NCI-H82 treated with DMSO at 0.1 percent for 48 hours (cell line): ENCODE measurements at regions not wholly inside any gene's neighbourhood (a gene's known extent, or its start where the extent isn't known, plus 50 kb on each side); places are given as distances from the start of the nearest gene placed in this dataset.

Experiments
- DNase-seq: peaks from one replicate; lab custom pipeline; 2025; ENCODE audit not compliant: unreplicated experiment; lab: John Stamatoyannopoulos, UW

DNA sequence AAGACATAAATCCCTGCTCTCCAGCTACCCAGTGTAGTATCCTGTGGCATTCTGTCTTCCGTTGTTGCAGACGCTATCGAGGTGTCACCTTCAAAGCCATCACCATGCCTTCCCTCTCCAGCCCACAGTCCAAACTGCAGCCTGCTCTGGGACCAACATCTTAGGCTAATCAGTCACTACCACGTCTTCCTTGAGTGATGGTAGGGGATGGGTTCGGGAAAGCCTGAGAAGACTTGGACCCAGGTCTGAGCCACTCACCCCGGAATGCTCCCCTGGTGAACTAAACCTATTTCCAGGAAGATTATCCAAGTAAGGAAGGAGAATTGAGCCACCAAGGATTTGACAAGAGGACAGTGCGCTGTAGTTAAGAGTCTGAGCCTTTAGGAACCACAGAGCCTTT, 52.9 kb upstream of the IRX1 start:
- no peak for DNase-seq

- no peak for DNase-seq
Measured at GRCh38 chr5:3542158-3542557, 53.5 kb upstream of the IRX1 start.

DNA sequence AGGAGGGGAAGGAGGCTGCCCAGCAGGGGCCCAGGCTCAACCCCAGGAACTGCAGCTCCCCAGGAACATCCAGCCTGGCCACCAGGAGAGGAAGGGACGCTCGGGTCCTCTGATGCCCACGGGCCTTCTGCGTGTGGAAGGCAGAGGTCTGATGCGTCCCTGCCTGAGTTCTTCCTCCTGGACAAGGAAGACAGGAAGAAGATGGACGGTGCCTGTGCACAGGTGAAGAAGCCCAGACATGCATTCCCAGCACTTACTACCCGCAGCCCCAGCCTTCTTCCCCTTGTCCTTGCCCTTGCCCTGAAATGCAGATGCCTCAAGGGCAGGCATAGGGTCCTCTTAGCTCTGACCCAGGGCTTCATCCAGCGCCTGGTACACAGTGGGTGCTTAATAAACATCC, 56.7 kb upstream of the IRX1 start:
- no peak for DNase-seq

- no peak for DNase-seq
Measured at GRCh38 chr5:3537942-3538341, 57.7 kb upstream of the IRX1 start.

- no peak for DNase-seq
Measured at GRCh38 chr5:3535414-3536211, 60.0 kb upstream of the IRX1 start.

DNA sequence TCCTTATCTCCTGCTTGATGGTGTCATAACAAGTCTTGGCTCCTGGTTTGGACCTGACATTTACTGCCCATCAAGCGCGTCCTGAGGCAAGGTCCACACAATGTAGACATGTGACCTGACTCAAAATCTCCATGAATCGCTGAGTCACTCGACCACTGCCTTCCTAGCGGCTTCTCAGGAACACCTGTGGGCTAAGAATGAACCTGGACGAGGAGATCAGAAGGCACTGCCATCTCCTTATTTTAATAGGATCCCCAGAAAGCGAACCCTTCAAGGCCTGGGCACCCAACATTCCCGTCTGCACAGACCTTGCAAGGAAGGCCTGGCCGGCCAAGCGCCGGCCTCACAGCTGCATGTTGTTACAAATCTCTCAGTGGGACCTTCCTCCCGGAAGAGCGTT, 60.6 kb upstream of the IRX1 start:
- DNase-seq, result no peak

DNA sequence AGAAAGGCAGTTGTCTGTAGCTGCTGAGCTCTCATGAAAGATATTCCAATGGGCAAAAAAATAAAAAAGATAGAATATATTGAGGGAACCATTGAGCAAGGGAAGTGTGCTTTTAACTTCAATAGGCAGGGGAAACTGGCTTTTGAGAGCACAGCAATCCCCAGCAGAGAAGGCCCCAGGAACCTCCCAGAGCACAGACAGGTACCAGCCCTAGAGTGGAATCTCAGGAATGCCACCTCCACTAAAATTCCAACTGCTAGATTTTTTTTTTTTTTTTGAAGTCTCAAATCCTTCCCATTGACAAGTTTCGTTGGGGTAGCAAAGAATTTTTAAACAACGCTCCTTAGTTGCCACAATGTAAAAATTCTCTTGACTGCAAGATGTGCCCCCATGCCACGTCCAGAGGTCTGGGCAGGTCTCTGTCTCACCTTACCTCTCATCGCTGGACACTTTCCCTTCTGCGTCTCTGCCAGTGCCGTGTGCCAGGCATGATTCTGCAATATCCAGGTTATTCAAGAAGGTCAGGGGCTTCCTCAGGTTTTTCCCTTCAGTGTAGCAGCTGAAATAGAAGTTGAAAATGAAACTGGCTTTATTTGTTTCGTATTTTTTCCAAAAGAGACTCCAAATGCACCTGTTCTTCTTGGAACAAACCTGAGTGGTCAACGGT, 64.2 kb upstream of the IRX1 start:
- no peak for DNase-seq

DNA sequence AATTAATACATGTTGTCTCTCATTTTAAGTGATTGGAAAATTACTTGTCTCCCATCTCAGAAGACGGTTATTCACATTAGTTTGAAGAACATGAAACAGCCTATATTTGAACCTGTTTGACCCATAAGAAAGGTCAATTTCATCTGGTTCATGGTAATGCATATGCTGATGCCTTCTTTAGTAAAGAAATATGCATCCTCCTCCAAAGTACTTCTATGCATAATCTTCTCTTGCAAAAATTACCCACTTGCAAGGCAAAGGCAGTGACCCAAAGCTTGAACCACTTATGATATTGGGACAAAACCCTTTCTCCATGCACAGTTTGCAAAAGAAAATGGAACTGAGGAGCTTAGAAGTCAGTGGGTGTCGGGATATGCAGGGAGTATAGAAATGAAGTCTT, 65.4 kb upstream of the IRX1 start:
- no peak for DNase-seq

- DNase-seq, result no peak
Measured at GRCh38 chr5:3526551-3527185, 69.0 kb upstream of the IRX1 start.

DNA sequence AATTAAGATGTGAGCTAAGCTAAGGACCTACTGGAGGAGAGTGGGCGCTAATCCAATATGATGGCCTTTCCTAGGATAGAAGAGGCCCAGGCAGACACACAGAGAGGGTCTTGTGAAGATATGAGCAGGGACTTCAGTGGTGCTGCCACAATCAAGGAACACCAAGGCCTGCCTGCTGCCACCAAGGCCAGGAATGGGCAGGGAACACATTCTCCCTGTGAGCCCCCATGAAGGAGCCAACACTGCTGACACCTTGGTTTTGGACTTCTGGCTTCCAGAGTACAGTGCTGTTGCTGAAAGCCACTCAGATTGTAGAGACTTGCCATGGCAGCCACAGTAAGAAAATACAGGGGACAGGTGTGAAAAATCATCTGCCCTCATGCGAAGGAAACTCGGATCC, 73.1 kb upstream of the IRX1 start:
- no peak for DNase-seq

DNA sequence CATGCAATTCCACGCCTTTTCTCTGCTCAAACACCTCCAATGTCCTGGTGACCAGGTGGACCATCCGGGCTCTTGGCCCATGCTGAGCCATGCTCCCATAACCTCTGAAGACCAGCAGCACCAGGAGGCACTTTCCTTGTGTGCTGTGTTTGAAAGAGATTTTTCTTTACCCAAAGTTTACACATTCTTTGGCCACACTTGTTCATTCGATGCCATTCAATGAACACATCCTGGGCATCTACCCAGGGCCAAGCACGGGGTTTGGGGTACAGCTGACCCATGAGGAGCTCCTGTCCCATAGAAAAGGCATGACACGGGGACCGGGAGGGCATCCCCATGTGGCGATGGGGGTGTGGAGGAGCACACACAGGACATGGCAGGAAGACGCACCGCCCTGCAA, 77.1 kb upstream of the IRX1 start:
- DNase-seq, result no peak

- DNase-seq, result no peak
Measured at GRCh38 chr5:3518051-3518450, 77.6 kb upstream of the IRX1 start.

DNA sequence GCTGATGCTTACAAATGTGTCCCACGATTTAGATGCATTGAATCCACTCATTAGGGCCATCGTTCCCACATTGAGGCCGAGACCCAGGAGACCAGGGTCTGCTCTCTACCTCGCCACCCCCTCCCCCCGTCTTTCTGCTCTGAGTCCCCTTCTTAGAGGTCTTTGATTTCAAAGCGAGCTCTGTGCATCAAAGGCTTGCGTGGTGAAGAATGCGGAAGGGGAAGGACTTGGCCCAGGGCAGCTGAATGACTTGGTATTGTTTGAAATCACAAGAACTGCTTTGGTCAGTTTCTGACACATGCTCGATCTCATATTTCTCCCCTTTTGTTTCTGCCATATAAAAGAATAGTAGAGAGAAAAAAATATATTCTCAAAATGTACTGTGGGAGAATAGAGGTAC, 78.3 kb upstream of the IRX1 start:
- DNase-seq, result no peak

GRCh38 chr5:3512361-3513095, 83.1 kb upstream of the IRX1 start:
- DNase-seq, result no peak

DNA sequence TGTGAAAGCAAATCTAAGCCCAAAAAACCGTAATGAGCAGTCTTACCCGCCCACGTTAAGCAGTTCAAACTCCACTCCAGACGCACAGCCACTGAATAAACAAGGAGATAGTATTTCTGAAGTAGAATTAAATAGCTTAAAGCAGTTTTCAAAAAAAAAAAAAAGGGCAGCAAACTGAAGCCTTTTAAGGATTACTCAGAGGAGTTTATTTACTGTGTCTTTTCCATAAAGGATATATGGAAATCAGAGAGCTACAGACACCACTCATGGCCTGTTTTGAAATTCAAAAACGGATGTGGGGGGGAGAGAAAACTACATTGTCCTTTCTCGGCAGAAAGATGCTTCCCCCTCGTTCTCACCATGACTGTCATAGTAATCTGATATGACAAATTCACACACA, 83.7 kb upstream of the IRX1 start:
- no peak for DNase-seq

- DNase-seq, result no peak
Measured at GRCh38 chr5:3511519-3511918, 84.1 kb upstream of the IRX1 start.

DNA sequence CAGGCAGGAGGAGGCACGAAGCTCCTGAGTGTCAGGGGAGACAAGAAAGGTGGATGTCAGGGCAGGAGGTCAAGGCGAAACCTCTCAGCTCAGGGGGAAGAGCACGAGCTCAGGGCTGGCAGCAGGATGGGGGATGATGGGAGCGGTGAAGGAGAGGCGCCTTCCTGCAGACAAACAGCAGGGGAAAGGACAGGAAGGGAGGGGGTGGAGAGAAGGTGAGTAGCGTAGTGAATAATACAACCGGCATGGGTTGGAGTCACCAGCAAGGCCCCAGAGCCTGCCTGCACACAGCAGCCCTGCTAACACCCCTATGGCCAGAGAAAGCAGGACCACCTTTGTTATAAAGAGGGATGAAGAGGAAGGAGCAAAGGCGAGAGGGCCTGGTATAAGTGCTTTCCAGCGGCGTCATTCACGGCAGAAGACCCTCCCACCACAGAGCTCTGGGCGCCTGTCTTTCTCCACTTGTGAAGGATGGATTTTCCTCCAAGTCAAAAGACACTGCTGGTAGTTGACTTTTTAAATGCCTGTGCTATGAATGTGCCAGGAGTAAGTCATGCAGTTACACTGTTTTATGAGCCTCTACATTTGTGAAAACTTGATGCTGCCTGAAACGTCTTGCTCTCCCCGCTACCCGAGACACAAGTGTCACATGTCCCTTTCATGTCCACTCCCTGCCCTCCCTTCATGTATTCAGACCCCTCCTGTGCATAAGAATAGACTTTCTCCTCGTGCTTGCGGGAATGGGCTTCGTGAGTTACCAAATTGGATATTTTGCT, 84.8 kb upstream of the IRX1 start:
- no peak for DNase-seq

DNA sequence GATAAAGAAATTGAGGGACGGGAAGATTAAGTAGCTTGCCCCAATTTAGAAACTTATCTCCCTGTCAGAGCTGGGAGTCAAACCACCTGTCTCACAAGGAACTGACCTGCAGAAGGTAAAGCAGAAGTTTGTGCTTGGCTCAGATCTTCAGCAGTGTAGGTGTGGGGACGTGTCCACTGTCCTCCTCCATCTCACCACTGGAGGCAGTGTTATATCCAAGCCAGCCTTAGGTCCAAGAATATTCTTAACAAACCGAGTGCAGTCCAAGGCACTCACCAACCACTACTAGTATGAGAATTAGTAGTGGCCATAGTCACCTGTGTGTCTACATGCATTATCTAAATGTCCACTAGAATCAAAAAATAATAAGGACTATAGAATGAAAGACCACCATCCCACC, 86.3 kb upstream of the IRX1 start:
- DNase-seq, result no peak

GRCh38 chr5:3508395-3508794, 87.2 kb upstream of the IRX1 start:
- DNase-seq, result no peak

- DNase-seq, result no peak
Measured at GRCh38 chr5:3490957-3491507, 104.6 kb upstream of the IRX1 start.
